B cell (primary cell): ENCODE measurements at regions not wholly inside any gene's neighbourhood (a gene's known extent, or its start where the extent isn't known, plus 50 kb on each side); places are given as distances from the start of the nearest gene placed in this dataset.

ENCODE experiments used
- ATAC-seq: fragments of 200-7000 bp; cut with Tn5 transposase; one replicate; pipeline ENCODE4 v1.10.0; 2021; ENCODE audit warnings: low read depth, mild to moderate bottlenecking, moderate number of reproducible peaks, moderate library complexity
- CTCF ChIA-PET: fragments of 350-600 bp; sonication (Branson Sonifier 250); formaldehyde crosslinking; loops from one replicate; lab custom pipeline; 2021; ENCODE audit warnings: antibody characterized with exemption, inconsistent platforms; lab: Charles Lee
- POLR2A ChIA-PET: fragments of 350-600 bp; sonication (Branson Sonifier 250); formaldehyde crosslinking; loops from one replicate; lab custom pipeline; 2021; ENCODE audit warnings: antibody characterized with exemption; lab: Charles Lee
- DNase-seq: peaks from one replicate; pipeline ENCODE4 v3.0.0; 2013
- H2AFZ ChIP-seq: 2 replicates; pipeline ENCODE4 v1.6.1; 2012; ENCODE audit warnings: mild to moderate bottlenecking, low read depth, low read length; ENCODE audit not compliant: insufficient read depth, poor library complexity, severe bottlenecking
- H3K27ac ChIP-seq, 2 donors: 1 replicate in 1 of 2; 2 replicates in 1 of 2; pipeline ENCODE4 v1.5.1; 2012 to 2013; ENCODE audit warnings: low read length in 2 of 2, mild to moderate bottlenecking in 2 of 2, moderate library complexity in 1 of 2
- H3K27me3 ChIP-seq, 4 experiments: fragments of 200-600 bp in 1 of 4; sonication (generic) in 1 of 4; replicated peaks in 1 of 4; 1 replicate in 2 of 4; 2 replicates in 2 of 4; pipeline versions ENCODE4 v1.6.1 to v1.7.0; 2013 to 2016; ENCODE audit warnings: low read length in 3 of 4, mild to moderate bottlenecking in 2 of 4, mixed read lengths in 1 of 4, moderate library complexity in 1 of 4; ENCODE audit not compliant: insufficient read depth in 4 of 4, control insufficient read depth in 3 of 4; ENCODE audit errors: control extremely low read depth in 1 of 4
- H3K36me3 ChIP-seq, 2 experiments: replicated peaks in 1 of 2; 1 replicate in 1 of 2; 2 replicates in 1 of 2; pipeline versions ENCODE4 v1.6.1 to v1.7.1; 2013; ENCODE audit warnings: low read length in 1 of 2; ENCODE audit not compliant: insufficient read depth in 2 of 2, control insufficient read depth in 1 of 2; ENCODE audit errors: control extremely low read depth in 1 of 2, extremely low read depth in 1 of 2
- H3K4me1 ChIP-seq, 2 donors: fragments of 200-600 bp in 1 of 2; sonication (generic) in 1 of 2; 1 replicate in 1 of 2; 2 replicates in 1 of 2; pipeline versions ENCODE4 v1.5.1 to v1.6.1; 2013 to 2017; ENCODE audit warnings: low read length in 2 of 2; ENCODE audit not compliant: control insufficient read depth in 2 of 2, insufficient read depth in 2 of 2
- H3K4me2 ChIP-seq: replicated peaks from 2 replicates; pipeline ENCODE3; 2012; ENCODE audit warnings: mild to moderate bottlenecking, low read depth, low read length; ENCODE audit not compliant: poor library complexity, severe bottlenecking
- H3K4me3 ChIP-seq, 5 experiments: fragments of 200-600 bp in 1 of 5; sonication (generic) in 1 of 5; 1 replicate in 3 of 5; 2 replicates in 2 of 5; pipeline versions ENCODE4 v1.5.1 to v1.7.0; 2011 to 2016; ENCODE audit warnings: low read length in 4 of 5, mild to moderate bottlenecking in 4 of 5, low read depth in 2 of 5, control low read depth in 1 of 5, moderate library complexity in 1 of 5; ENCODE audit not compliant: insufficient read depth in 1 of 5; ENCODE audit errors: control extremely low read depth in 1 of 5, extremely low read depth in 1 of 5
- H3K79me2 ChIP-seq: fragments of 200-600 bp; sonication (generic); one replicate; pipeline ENCODE4 v1.6.0; 2016; ENCODE audit warnings: low read length; ENCODE audit not compliant: control insufficient read depth, insufficient read depth
- H3K9ac ChIP-seq: fragments of 200-600 bp; sonication (generic); 2 replicates; pipeline ENCODE4 v1.6.1; 2017; ENCODE audit warnings: mild to moderate bottlenecking, low read length, moderate library complexity
- H3K9me3 ChIP-seq, 3 donors: one replicate each; pipeline versions ENCODE4 v1.6.1 to v1.7.1; 2013; ENCODE audit warnings: low read length in 2 of 3; ENCODE audit not compliant: control insufficient read depth in 2 of 3, insufficient read depth in 1 of 3; ENCODE audit errors: control extremely low read depth in 1 of 3
- H4K20me1 ChIP-seq: 2 replicates; pipeline ENCODE4 v1.6.0; 2012; ENCODE audit warnings: mild to moderate bottlenecking, low read length; ENCODE audit not compliant: insufficient read depth, control insufficient read depth, poor library complexity, severe bottlenecking
- H3K27ac Mint-ChIP-seq: one replicate; pipeline ENCODE4 v1.8.0; 2021; ENCODE audit warnings: mixed read lengths
- H3K27me3 Mint-ChIP-seq: one replicate; pipeline ENCODE4 v1.8.0; 2021; ENCODE audit warnings: mixed read lengths
- H3K4me1 Mint-ChIP-seq: one replicate; pipeline ENCODE4 v1.8.0; 2021; ENCODE audit warnings: mixed read lengths
- H3K4me3 Mint-ChIP-seq: one replicate; pipeline ENCODE4 v1.8.0; 2021; ENCODE audit warnings: mixed read lengths
- H3K9me3 Mint-ChIP-seq: one replicate; pipeline ENCODE4 v1.8.0; 2022; ENCODE audit warnings: mixed read lengths; ENCODE audit not compliant: insufficient read depth
- EZH2 ChIP-seq: IDR thresholded peaks from 2 replicates; pipeline ENCODE4 v1.6.1; 2012; ENCODE audit warnings: borderline replicate concordance, low read depth, mild to moderate bottlenecking, moderate library complexity, low read length; ENCODE audit not compliant: insufficient read depth, poor library complexity, severe bottlenecking
- WGBS: methylation state at CpG from one replicate; pipeline ENCODE4 v1.1.5; 2013; ENCODE audit warnings: missing lambda C conversion rate; ENCODE audit not compliant: insufficient coverage; 5-methylcytosine and 5-hydroxymethylcytosine counted together
- intact Hi-C: fragments of 100-400 bp; cut with micrococcal nuclease; formaldehyde crosslinking; loops from one replicate; pipeline ENCODE4 v1.10.0; 2022
- TF ChIP-seq, protein P1 (sequence below): fragments of 200-600 bp; IDR thresholded peaks from one replicate; pipeline ENCODE4 v1.8.0; 2022; ENCODE audit warnings: antibody characterized with exemption, mild to moderate bottlenecking

- Histone ChIP-seq H3K9ac (no peak overlapping the region), H3K79me2 (no peaks in the 10 kb centered on the region), H3K27me3 (peaks cover 0 to 5% (median 1%) of the 10 kb centered on the region in 4 experiments), H3K27ac (no peak overlapping the region), H4K20me1 (no peaks in the 10 kb centered on the region), H3K9me3 (peaks cover 0 to 5% (median 0%) of the 10 kb centered on the region in 3 donors), H3K4me3 (no peak overlapping the region), H3K4me1 (peaks cover 7 to 9% of the 10 kb centered on the region in 2 donors), H3K4me2 (no peak overlapping the region), H2AFZ (no peak overlapping the region), H3K36me3 (no peaks in the 10 kb centered on the region)
- no CpG with 5 or more reads among the region's 1 CpG for WGBS
- ChIA-PET POLR2A (no interaction called here), CTCF (no interaction called here)
- no peak overlapping the region for H3K27ac Mint-ChIP-seq
- H3K4me3 Mint-ChIP-seq, result no peak overlapping the region
- H3K9me3 Mint-ChIP-seq, result peaks cover 3% of the 10 kb centered on the region
- intact Hi-C loops, result no loop called here
- no peak for ATAC-seq
- no peak for DNase-seq
- TF ChIP-seq, protein P1, sequence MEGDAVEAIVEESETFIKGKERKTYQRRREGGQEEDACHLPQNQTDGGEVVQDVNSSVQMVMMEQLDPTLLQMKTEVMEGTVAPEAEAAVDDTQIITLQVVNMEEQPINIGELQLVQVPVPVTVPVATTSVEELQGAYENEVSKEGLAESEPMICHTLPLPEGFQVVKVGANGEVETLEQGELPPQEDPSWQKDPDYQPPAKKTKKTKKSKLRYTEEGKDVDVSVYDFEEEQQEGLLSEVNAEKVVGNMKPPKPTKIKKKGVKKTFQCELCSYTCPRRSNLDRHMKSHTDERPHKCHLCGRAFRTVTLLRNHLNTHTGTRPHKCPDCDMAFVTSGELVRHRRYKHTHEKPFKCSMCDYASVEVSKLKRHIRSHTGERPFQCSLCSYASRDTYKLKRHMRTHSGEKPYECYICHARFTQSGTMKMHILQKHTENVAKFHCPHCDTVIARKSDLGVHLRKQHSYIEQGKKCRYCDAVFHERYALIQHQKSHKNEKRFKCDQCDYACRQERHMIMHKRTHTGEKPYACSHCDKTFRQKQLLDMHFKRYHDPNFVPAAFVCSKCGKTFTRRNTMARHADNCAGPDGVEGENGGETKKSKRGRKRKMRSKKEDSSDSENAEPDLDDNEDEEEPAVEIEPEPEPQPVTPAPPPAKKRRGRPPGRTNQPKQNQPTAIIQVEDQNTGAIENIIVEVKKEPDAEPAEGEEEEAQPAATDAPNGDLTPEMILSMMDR, result no peak
- no peak for TF ChIP-seq EZH2
- peaks cover 7% of the 10 kb centered on the region for H3K4me1 Mint-ChIP-seq
- H3K27me3 Mint-ChIP-seq, result peaks cover 17% of the 10 kb centered on the region
Measured at GRCh38 chr13:28576067-28576466, 81.1 kb upstream of the FLT1 start.

- CTCF ChIA-PET, result no interaction called here
- H3K4me3 ChIP-seq, result no peak overlapping the region
- H3K79me2 ChIP-seq, result no peaks in the 10 kb centered on the region
- TF ChIP-seq, protein P1, result no peak
- TF ChIP-seq EZH2, result no peak
- no peaks in the 10 kb centered on the region for H4K20me1 ChIP-seq
- Mint-ChIP-seq H3K4me1 (peaks cover 7% of the 10 kb centered on the region), H3K27me3 (peaks cover 18% of the 10 kb centered on the region), H3K9me3 (peaks cover 3% of the 10 kb centered on the region), H3K27ac (no peak overlapping the region), H3K4me3 (no peak overlapping the region)
- H3K27ac ChIP-seq, result no peak overlapping the region
- 83% methylated on average over 5 of the region's 8 CpGs for WGBS
- no peak overlapping the region for H2AFZ ChIP-seq
- intact Hi-C loops, result no loop called here
- H3K36me3 ChIP-seq, result no peaks in the 10 kb centered on the region
- H3K4me2 ChIP-seq, result no peak overlapping the region
- H3K9ac ChIP-seq, result no peak overlapping the region
- peaks cover 7 to 9% of the 10 kb centered on the region in 2 donors for H3K4me1 ChIP-seq
- ATAC-seq (no peak), DNase-seq (no peak)
- POLR2A ChIA-PET, result no interaction called here
- H3K9me3 ChIP-seq, result peaks cover 0 to 5% (median 0%) of the 10 kb centered on the region in 3 donors
- H3K27me3 ChIP-seq, result peaks cover 0 to 3% (median 1%) of the 10 kb centered on the region in 4 experiments
Measured at GRCh38 chr13:28575200-28575599, 80.3 kb upstream of the FLT1 start.
